Effector memory CD8-positive, alpha-beta T cell (primary cell): ENCODE measurements at regions not wholly inside any gene's neighbourhood (a gene's known extent, or its start where the extent isn't known, plus 50 kb on each side); places are given as distances from the start of the nearest gene placed in this dataset.
A peak's percentile ranks its signal among the peaks of the same experiment; 100 is the strongest.

Experiments
- ATAC-seq: fragments of 150-1000 bp; cut with Tn5 transposase; replicated peaks from 2 replicates; pipeline ENCODE4 v1.10.0; 2021; ENCODE audit warnings: mild to moderate bottlenecking, moderate library complexity
- DNase-seq, 3 experiments: peaks; one replicate each; pipeline ENCODE4 v3.0.0; 2021
- H3K27ac Mint-ChIP-seq, 2 donors: one replicate each; pipeline ENCODE4 v1.8.0; 2022; ENCODE audit warnings: mild to moderate bottlenecking in 2 of 2, mixed read lengths in 2 of 2, moderate library complexity in 2 of 2
- H3K27me3 Mint-ChIP-seq, 2 donors: one replicate each; pipeline ENCODE4 v1.8.0; 2022; ENCODE audit warnings: mixed read lengths in 2 of 2
- H3K36me3 Mint-ChIP-seq: one replicate; pipeline ENCODE4 v1.8.0; 2022; ENCODE audit warnings: mild to moderate bottlenecking, moderate library complexity, mixed read lengths; ENCODE audit not compliant: insufficient read depth
- H3K4me1 Mint-ChIP-seq, 2 donors: one replicate each; pipeline ENCODE4 v1.8.0; 2022; ENCODE audit warnings: low read depth in 2 of 2, mixed read lengths in 2 of 2
- H3K4me3 Mint-ChIP-seq, 2 donors: one replicate each; pipeline ENCODE4 v1.8.0; 2022; ENCODE audit warnings: mild to moderate bottlenecking in 2 of 2, mixed read lengths in 2 of 2, moderate library complexity in 2 of 2
- H3K9me3 Mint-ChIP-seq, 2 donors: one replicate each; pipeline ENCODE4 v1.8.0; 2022; ENCODE audit warnings: mixed read lengths in 2 of 2

DNA sequence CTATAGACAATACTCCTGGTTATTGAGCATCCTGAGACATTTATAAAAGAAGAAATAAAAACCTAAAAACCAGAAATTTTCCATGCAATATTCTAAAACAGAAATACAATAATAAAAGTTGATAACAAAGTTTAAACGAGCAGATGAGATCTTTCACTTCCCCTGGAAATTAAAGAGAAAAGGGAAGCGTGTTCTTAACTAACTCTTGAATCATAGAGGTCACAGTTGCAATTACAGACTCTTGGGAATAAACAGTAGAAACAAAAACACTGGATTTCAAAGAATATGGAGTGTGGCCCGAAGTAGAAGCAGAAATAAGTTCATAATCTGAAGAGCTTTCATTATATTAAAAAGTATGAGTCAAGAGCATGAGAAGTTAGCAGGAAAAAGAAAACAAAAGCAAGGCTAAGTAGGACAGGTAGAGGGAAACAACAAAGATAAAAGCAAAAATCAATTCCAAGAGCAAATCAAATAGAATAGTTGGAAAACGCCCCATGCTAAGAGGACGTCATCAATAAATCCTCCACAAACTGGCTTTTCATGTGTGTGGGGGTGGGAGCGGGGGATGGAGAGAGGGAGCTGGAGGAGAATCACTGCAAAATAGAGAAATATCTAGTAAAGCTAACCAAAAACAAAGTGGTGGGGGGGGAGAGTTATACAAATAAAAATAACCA lies 55.2 kb upstream of the C10orf71 start:
- no peaks in the 10 kb centered on the region for H3K4me1 Mint-ChIP-seq

DNA sequence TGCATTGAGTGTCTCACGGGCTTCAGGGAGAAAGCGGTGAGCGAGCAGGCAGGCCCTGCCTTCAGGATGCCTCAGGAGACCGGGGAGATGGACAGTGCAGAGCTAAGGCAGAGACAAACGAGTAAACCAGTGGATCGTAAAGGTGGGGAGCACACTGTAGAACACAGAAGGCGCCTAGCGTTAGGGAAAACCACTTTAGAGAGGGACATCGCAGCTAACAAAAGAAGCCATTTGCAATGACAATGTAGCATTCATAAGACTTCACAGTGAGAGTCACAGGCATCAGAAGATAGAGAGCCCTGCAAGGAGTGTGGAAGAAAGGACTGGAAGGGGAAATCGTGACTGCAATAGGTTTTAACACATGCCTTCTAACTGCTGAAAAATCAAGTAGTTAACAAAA lies 54.9 kb upstream of the TMEM273 start:
- no peak overlapping the region for H3K4me3 Mint-ChIP-seq
- no peaks in the 10 kb centered on the region for H3K4me1 Mint-ChIP-seq
- H3K36me3 Mint-ChIP-seq, result no peaks in the 10 kb centered on the region
- no peak for DNase-seq
- no peak overlapping the region for H3K27ac Mint-ChIP-seq
- H3K27me3 Mint-ChIP-seq, result peaks cover 6 to 42% of the 10 kb centered on the region in 2 donors
- no peaks in the 10 kb centered on the region for H3K9me3 Mint-ChIP-seq
- ATAC-seq, result no peak

More for the DNA sequence above, 55.2 kb upstream of the C10orf71 start:
- no peaks in the 10 kb centered on the region for H3K36me3 Mint-ChIP-seq
- no peak for ATAC-seq
- no peak for DNase-seq
- H3K9me3 Mint-ChIP-seq, result no peaks in the 10 kb centered on the region
- peaks cover 6 to 42% of the 10 kb centered on the region in 2 donors for H3K27me3 Mint-ChIP-seq
- H3K4me3 Mint-ChIP-seq, result no peak overlapping the region
- no peak overlapping the region for H3K27ac Mint-ChIP-seq

DNA sequence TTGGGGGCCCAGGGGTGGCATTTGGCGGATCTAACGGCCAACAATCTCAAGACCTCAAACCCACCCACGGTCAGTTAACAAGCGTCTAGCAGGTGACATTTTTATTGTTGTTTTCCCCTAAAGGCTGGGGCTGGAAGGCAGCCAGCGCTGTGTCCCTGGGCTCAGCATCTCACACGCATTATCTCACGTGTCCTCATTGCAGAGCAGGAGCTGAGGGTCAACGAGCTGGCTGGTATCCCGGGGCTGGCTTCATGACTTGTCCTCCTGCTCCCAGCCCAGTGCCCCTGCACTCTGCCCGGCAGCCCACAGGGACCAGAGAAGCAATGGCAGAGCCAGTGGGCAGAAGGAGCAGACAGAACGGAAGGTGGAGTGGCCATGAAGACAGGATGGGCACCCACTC lies 54.4 kb upstream of the TMEM273 start:
- Mint-ChIP-seq H3K27ac (no peak overlapping the region), H3K4me3 (no peak overlapping the region), H3K9me3 (no peaks in the 10 kb centered on the region), H3K4me1 (no peaks in the 10 kb centered on the region), H3K27me3 (peaks cover 6 to 47% of the 10 kb centered on the region in 2 donors), H3K36me3 (no peaks in the 10 kb centered on the region)
- no peak for DNase-seq
- ATAC-seq, result no peak

DNA sequence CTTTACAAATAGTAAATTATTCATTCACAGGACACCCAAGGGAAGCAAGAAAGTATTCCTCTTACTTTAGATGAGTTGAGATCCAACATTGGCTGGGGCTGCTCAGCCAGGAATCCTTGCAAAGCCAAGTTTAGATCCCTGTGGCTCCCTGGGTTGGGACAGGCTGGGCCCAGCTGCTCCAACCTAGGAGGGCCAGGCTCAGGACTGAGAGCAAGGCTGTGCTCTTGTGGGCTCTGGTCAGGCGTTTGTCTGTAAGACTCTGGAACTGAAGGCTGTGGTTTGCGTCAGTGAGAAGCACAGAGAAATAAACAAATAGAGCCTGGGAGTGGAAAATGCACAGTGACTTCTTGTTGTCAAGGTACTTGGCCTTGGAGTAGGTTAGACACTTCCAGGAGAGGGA lies 53.2 kb upstream of the TMEM273 start:
- H3K4me1 Mint-ChIP-seq, result no peaks in the 10 kb centered on the region
- no peaks in the 10 kb centered on the region for H3K36me3 Mint-ChIP-seq
- ATAC-seq (no peak), DNase-seq (no peak)
- peak overlapping the region in 1 of 2 donors; percentile 41 for H3K27ac Mint-ChIP-seq
- H3K9me3 Mint-ChIP-seq, result no peaks in the 10 kb centered on the region
- H3K27me3 Mint-ChIP-seq, result peaks cover 6 to 52% of the 10 kb centered on the region in 2 donors
- H3K4me3 Mint-ChIP-seq, result no peak overlapping the region

DNA sequence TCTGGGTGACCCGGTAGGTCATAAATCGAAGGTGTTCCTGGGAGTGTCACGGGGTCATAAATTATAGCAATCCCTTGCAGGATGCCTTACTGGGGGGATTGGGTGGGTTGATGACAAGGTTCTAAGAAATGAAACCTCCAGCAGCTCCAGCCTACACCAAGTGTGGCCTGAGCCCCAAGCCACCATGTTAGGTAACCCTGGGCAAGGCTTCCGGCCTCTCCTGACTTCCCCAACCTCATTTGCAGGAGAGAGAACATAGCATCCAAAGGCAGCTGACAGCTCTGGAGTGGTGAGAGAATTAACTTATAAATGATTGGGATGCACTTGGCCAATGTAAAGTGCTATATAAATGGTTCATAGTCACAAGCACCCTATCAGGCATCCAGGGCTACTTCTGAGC lies 52.8 kb upstream of the TMEM273 start:
- Mint-ChIP-seq H3K4me3 (no peak overlapping the region), H3K9me3 (no peaks in the 10 kb centered on the region), H3K36me3 (no peaks in the 10 kb centered on the region), H3K27me3 (peaks cover 6 to 52% of the 10 kb centered on the region in 2 donors), H3K27ac (peak overlapping the region in 1 of 2 donors; percentile 41), H3K4me1 (no peaks in the 10 kb centered on the region)
- ATAC-seq (no peak), DNase-seq (no peak)
